ENCODE measurements at regions not wholly inside any gene's neighbourhood (a gene's known extent, or its start where the extent isn't known, plus 50 kb on each side); places are given as distances from the start of the nearest gene placed in this dataset.

- DNase-seq (ENCODE audit: low read depth) = no peak
- TF ChIP-seq CTCF (conservative IDR thresholded peaks at IDR 0.05; ENCODE audit: low read depth, low read length) = no peak
- H3K4me3 ChIP-seq (ENCODE audit: low read depth, low read length) = no peak overlapping the region
These were observed 109.2 kb downstream of the CDCA7 start for GRCh38 chr2:173463846-173464245.

- H3K4me3 ChIP-seq (ENCODE audit: low read depth, low read length) = no peak overlapping the region
- no peak for DNase-seq (ENCODE audit: low read depth)
- no peak for TF ChIP-seq CTCF (conservative IDR thresholded peaks at IDR 0.05; ENCODE audit: low read depth, low read length)
These were observed 113.1 kb downstream of the CDCA7 start for GRCh38 chr2:173467751-173468150.

- no peak overlapping the region for H3K4me3 ChIP-seq (ENCODE audit: low read depth, low read length)
- no peak for DNase-seq (ENCODE audit: low read depth)
- TF ChIP-seq CTCF (conservative IDR thresholded peaks at IDR 0.05; ENCODE audit: low read depth, low read length) = no peak
These were observed 113.7 kb downstream of the CDCA7 start for GRCh38 chr2:173468266-173468793.

DNA sequence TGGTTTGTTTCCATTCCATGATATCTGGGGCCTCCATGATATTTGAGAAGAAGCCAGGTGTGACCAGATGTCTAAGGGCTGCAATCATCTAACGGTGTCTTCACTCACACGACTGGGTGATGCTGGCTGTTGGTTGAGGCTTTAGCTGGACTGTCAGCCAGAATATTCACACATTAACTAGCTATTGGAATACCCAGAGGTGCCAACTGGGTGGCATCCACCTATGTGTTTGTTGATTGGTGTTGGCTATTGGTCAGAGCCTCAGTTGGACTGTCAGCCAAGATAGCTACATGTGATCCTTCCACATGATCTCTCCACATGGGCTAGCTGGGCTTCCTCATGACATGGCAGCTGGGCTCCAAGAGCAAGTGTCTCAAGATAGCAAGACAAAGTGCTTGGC is 117.4 kb downstream of the CDCA7 start:
- DNase-seq (ENCODE audit: low read depth) = no peak
- TF ChIP-seq CTCF (conservative IDR thresholded peaks at IDR 0.05; ENCODE audit: low read depth, low read length) = no peak
- H3K4me3 ChIP-seq (ENCODE audit: low read depth, low read length) = no peak overlapping the region

GRCh38 chr2:173483137-173483536 is 128.5 kb downstream of the CDCA7 start:
- H3K4me3 ChIP-seq (ENCODE audit: low read depth, low read length) = no peak overlapping the region
- no peak for TF ChIP-seq CTCF (conservative IDR thresholded peaks at IDR 0.05; ENCODE audit: low read depth, low read length)
- DNase-seq (ENCODE audit: low read depth) = no peak

DNA sequence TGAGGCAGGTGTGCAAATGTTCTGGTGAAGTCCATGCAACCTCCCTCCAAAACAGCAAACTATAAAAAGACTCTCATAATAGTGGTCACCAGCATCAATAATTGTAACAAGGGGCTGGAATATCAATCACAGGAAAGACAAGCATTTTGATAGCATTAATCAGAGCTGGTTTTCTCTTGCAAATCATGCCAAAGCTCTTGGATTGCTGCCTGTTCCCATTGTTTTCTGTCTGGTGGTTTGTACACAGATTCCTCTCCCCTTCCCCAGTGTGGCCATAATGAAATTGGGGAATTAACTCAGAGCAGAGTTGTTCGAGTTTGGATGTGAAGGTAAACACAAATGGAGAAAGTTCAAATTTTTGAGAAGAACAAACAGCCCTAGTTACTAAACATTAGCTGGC is 134.2 kb downstream of the CDCA7 start:
- no peak for DNase-seq (ENCODE audit: low read depth)
- H3K4me3 ChIP-seq (ENCODE audit: low read depth, low read length) = no peak overlapping the region
- no peak for TF ChIP-seq CTCF (conservative IDR thresholded peaks at IDR 0.05; ENCODE audit: low read depth, low read length)

GRCh38 chr2:173491418-173491817 is 136.7 kb downstream of the CDCA7 start:
- DNase-seq (ENCODE audit: low read depth) = no peak
- H3K4me3 ChIP-seq (ENCODE audit: low read depth, low read length) = no peak overlapping the region

More at GRCh38 chr2:173491418-173491817, 136.7 kb downstream of the CDCA7 start:
- TF ChIP-seq CTCF (conservative IDR thresholded peaks at IDR 0.05; ENCODE audit: low read depth, low read length) = no peak

Data from epithelial cell of proximal tubule (primary cell).